Mesothelial cell of epicardium (in vitro differentiated cells): ENCODE measurements at regions not wholly inside any gene's neighbourhood (a gene's known extent, or its start where the extent isn't known, plus 50 kb on each side); places are given as distances from the start of the nearest gene placed in this dataset.

Experiments
- DNase-seq, 2 experiments: peaks; one replicate each; pipeline ENCODE4 v3.0.0; 2021; ENCODE audit warnings: low spot score in 2 of 2; ENCODE audit not compliant: unreplicated experiment in 2 of 2
- H3K27ac Mint-ChIP-seq: 2 replicates; pipeline ENCODE4 v1.8.0; 2021; ENCODE audit warnings: mixed read lengths
- H3K27me3 Mint-ChIP-seq: 2 replicates; pipeline ENCODE4 v1.8.0; 2021; ENCODE audit warnings: low read depth, mixed read lengths
- H3K36me3 Mint-ChIP-seq: 2 replicates; pipeline ENCODE4 v1.8.0; 2021; ENCODE audit warnings: mixed read lengths
- H3K4me1 Mint-ChIP-seq: 2 replicates; pipeline ENCODE4 v1.8.0; 2021; ENCODE audit warnings: mixed read lengths
- H3K4me3 Mint-ChIP-seq: 2 replicates; pipeline ENCODE4 v1.8.0; 2021; ENCODE audit warnings: mild to moderate bottlenecking, moderate library complexity, mixed read lengths
- H3K9me3 Mint-ChIP-seq: 2 replicates; pipeline ENCODE4 v1.8.0; 2021; ENCODE audit warnings: mixed read lengths
- TF ChIP-seq, protein P1 (sequence below): fragments of 200-600 bp; sonication (generic); IDR thresholded peaks from one replicate; pipeline ENCODE4 v1.5.0; 2021; ENCODE audit warnings: antibody characterized with exemption; ENCODE audit not compliant: unreplicated experiment

DNA sequence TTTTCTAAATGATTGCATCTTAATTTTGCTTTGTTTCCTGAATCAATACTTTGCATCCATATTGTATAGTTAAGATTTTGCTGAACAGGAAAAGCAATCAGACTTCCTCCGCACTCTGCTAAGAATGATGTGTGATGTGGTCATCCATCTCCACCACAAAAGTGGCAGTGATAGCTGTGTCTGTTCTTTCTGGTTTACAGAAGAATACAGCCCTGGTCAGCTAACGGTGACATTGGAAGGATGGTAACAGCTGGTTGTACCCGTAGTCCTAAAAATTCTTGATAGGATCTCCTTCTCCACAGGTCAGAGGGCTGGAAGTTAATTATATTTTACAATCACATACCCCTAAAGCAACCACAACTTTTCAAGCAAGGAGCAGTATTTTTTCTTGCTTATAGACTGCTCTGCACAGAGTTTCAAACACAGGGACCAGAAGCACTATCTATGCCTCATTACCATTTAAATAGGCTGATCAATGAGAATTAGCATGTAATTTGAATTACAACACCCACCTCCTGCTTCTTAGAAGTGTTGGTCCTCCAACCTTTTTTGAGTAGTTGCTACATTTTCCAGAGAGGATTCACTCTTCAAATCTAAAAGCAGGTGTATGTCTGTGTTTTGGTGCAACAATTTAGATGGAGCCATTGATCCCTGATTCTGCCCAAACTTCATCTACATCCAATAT lies 1191.9 kb upstream of the NUDT12 start:
- no peaks in the 10 kb centered on the region for H3K36me3 Mint-ChIP-seq
- H3K9me3 Mint-ChIP-seq = peaks cover 7% of the 10 kb centered on the region

DNA sequence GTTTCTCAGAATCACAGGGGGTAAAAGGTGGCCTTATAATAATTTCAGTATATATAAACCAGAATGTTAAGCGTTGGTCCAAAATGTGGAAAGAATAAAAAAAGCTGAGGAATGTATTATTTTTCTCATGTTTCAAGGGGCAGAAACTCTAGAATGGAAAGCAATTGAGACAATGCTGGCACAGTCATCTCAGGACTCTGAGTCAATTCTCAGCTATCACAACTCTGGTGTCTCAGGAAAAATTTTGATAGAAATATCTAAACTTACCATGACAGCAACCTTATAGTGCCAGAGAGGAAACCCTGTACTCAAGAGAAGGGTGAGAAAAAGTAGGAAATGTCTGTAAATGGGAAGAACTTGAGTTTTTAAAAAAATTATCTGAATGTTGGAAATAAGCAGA lies 1189.4 kb upstream of the NUDT12 start:
- no peak for DNase-seq
- H3K27ac Mint-ChIP-seq = no peak overlapping the region
- TF ChIP-seq, protein P1, sequence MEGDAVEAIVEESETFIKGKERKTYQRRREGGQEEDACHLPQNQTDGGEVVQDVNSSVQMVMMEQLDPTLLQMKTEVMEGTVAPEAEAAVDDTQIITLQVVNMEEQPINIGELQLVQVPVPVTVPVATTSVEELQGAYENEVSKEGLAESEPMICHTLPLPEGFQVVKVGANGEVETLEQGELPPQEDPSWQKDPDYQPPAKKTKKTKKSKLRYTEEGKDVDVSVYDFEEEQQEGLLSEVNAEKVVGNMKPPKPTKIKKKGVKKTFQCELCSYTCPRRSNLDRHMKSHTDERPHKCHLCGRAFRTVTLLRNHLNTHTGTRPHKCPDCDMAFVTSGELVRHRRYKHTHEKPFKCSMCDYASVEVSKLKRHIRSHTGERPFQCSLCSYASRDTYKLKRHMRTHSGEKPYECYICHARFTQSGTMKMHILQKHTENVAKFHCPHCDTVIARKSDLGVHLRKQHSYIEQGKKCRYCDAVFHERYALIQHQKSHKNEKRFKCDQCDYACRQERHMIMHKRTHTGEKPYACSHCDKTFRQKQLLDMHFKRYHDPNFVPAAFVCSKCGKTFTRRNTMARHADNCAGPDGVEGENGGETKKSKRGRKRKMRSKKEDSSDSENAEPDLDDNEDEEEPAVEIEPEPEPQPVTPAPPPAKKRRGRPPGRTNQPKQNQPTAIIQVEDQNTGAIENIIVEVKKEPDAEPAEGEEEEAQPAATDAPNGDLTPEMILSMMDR = no peak
- no peaks in the 10 kb centered on the region for H3K36me3 Mint-ChIP-seq
- H3K9me3 Mint-ChIP-seq = peaks cover 18% of the 10 kb centered on the region
- no peaks in the 10 kb centered on the region for H3K4me1 Mint-ChIP-seq
- H3K27me3 Mint-ChIP-seq = no peaks in the 10 kb centered on the region
- no peak overlapping the region for H3K4me3 Mint-ChIP-seq

More for the DNA sequence above, 1191.9 kb upstream of the NUDT12 start:
- peaks cover 7% of the 10 kb centered on the region for H3K4me1 Mint-ChIP-seq
- no peak overlapping the region for H3K4me3 Mint-ChIP-seq
- DNase-seq = no peak
- TF ChIP-seq, protein P1 = no peak
- H3K27ac Mint-ChIP-seq = no peak overlapping the region
- H3K27me3 Mint-ChIP-seq = no peaks in the 10 kb centered on the region

DNA sequence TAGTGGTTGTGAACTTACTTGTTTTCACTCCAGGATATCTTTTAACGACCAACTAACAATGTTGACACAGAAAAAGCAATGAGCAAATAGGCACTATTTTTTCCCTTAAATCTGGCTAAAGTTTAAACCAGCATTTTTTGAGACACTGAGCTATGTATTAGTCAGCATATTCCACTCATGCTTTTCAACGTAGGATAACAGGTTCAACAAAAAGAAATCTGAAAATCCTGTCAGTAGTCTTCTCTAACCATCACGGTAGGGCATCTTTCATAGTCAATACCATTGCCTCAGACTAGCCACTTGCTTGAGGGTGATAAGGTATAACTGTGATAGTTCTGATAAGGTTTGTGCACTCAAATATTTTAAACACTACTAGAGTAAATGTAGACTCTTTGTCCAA lies 1177.3 kb upstream of the NUDT12 start:
- Mint-ChIP-seq H3K36me3 (no peaks in the 10 kb centered on the region), H3K4me3 (no peak overlapping the region), H3K9me3 (peaks cover 18% of the 10 kb centered on the region), H3K27me3 (no peaks in the 10 kb centered on the region), H3K27ac (no peak overlapping the region), H3K4me1 (peaks cover 3% of the 10 kb centered on the region)
- DNase-seq = no peak
- TF ChIP-seq, protein P1 = no peak

DNA sequence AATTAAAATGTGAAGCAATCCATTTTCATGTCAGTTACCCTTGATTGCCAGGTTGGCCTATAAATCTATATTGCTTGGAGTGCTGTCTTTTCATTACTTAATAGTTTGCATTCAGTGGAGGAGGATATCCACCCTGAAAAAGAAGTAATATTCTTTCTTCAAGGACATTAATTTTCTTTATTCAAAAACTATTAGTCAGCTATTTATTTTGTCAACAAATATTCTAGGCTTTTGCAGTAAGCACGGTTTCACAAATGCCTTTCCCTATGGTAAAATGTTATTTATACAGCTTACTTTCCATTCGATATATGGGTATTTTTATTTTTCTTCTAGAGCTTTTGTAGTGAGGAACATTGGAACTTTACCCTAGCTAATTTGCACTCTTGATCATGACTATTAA lies 1176.9 kb upstream of the NUDT12 start:
- peaks cover 3% of the 10 kb centered on the region for H3K4me1 Mint-ChIP-seq
- no peak overlapping the region for H3K27ac Mint-ChIP-seq
- TF ChIP-seq, protein P1 = no peak
- H3K36me3 Mint-ChIP-seq = no peaks in the 10 kb centered on the region
- peaks cover 15% of the 10 kb centered on the region for H3K9me3 Mint-ChIP-seq
- no peak for DNase-seq
- H3K4me3 Mint-ChIP-seq = no peak overlapping the region
- no peaks in the 10 kb centered on the region for H3K27me3 Mint-ChIP-seq

DNA sequence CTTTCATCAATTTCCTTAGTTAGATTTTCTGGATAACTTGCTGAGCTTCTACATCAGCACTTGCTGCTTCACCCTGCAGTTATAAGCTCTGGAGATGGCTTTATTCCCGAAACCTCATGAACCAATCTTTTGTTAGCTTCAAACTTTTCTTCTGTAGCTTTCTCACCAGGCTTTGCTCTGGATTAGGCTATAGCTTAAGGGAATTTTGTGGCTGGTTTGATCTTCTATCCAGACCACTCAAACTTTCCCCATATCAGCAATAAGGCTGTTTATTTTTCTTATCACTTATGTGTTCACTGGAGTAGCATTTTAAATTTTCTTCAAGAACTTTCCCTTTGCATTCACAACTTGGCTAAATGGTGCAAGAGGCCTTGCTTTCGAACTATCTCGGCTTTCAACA lies 1173.5 kb upstream of the NUDT12 start:
- TF ChIP-seq, protein P1 = no peak
- H3K27ac Mint-ChIP-seq = no peak overlapping the region
- DNase-seq = no peak

More for the DNA sequence above, 1173.5 kb upstream of the NUDT12 start:
- no peaks in the 10 kb centered on the region for H3K27me3 Mint-ChIP-seq
- H3K9me3 Mint-ChIP-seq = peaks cover 4% of the 10 kb centered on the region
- peaks cover 5% of the 10 kb centered on the region for H3K4me1 Mint-ChIP-seq
- H3K4me3 Mint-ChIP-seq = no peak overlapping the region
- H3K36me3 Mint-ChIP-seq = no peaks in the 10 kb centered on the region
